HepG2 (cell line): ENCODE measurements at regions not wholly inside any gene's neighbourhood (a gene's known extent, or its start where the extent isn't known, plus 50 kb on each side); places are given as distances from the start of the nearest gene placed in this dataset.

Experiments
- FOXJ3 ChIP-seq: sonication (generic); formaldehyde crosslinking; IDR thresholded peaks from 2 replicates; pipeline ENCODE4 v1.4.0; 2020; ENCODE audit warnings: missing genetic modification reagents, mild to moderate bottlenecking, borderline replicate concordance
- PITX1 ChIP-seq: sonication (generic); formaldehyde crosslinking; IDR thresholded peaks from 2 replicates; pipeline ENCODE4 v1.5.1; 2020; ENCODE audit warnings: mild to moderate bottlenecking, missing genetic modification reagents
- RELA ChIP-seq: sonication (generic); formaldehyde crosslinking; IDR thresholded peaks from 2 replicates; pipeline ENCODE4 v1.4.0; 2020; ENCODE audit warnings: missing genetic modification reagents
- ZBTB1 ChIP-seq: sonication (generic); formaldehyde crosslinking; IDR thresholded peaks from 2 replicates; pipeline ENCODE4 v1.4.0; 2020; ENCODE audit warnings: missing genetic modification reagents, borderline replicate concordance
- TF ChIP-seq, protein P1 (sequence below): sonication (generic); formaldehyde crosslinking; IDR thresholded peaks from 2 replicates; pipeline ENCODE4 v1.8.0; 2022; ENCODE audit warnings: mild to moderate bottlenecking, missing genetic modification reagents, borderline replicate concordance

- TF ChIP-seq ZBTB1 (no peak), PITX1 (CRISPR knock-in tag) (no peak), FOXJ3 (CRISPR knock-in tag) (no peak), RELA (CRISPR knock-in tag) (no peak)
- TF ChIP-seq, protein P1, sequence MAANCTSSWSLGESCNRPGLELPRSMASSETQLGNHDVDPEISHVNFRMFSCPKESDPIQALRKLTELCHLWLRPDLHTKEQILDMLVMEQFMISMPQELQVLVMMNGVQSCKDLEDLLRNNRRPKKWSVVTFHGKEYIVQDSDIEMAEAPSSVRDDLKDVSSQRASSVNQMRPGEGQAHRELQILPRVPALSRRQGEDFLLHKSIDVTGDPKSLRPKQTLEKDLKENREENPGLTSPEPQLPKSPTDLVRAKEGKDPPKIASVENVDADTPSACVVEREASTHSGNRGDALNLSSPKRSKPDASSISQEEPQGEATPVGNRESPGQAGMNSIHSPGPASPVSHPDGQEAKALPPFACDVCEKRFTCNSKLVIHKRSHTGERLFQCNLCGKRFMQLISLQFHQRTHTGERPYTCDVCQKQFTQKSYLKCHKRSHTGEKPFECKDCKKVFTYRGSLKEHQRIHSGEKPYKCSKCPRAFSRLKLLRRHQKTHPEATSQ: no peak
Observed at GRCh38 chr13:111485491-111486250, 165.2 kb downstream of the TEX29 start.
